T-cell (primary cell): ENCODE measurements at regions not wholly inside any gene's neighbourhood (a gene's known extent, or its start where the extent isn't known, plus 50 kb on each side); places are given as distances from the start of the nearest gene placed in this dataset.

Experiments used
- ATAC-seq, 4 experiments: fragments of 200-7000 bp in 3 of 4; fragments of 150-1000 bp in 1 of 4; cut with Tn5 transposase; replicated peaks in 1 of 4; 1 replicate in 3 of 4; 2 replicates in 1 of 4; pipeline ENCODE4 v1.10.0; 2021; ENCODE audit warnings: moderate library complexity in 3 of 4, mild to moderate bottlenecking in 2 of 4, moderate number of reproducible peaks in 1 of 4
- CTCF ChIA-PET, 2 donors: fragments of 300-600 bp; sonication (Branson Sonifier 250); formaldehyde crosslinking; loops; one replicate each; lab custom pipeline; 2022; ENCODE audit warnings: antibody characterized with exemption in 2 of 2; lab: Charles Lee
- POLR2A ChIA-PET, 2 donors: fragments of 300-600 bp; sonication (Branson Sonifier 250); formaldehyde crosslinking; loops; one replicate each; lab custom pipeline; 2022; ENCODE audit warnings: antibody characterized with exemption in 2 of 2; lab: Charles Lee
- DNase-seq, 35 experiments: peaks; one replicate each; pipeline versions ENCODE4 v3.0.0 to v3.0.0-alpha.2; 2013 to 2023
- H3K27ac ChIP-seq: one replicate; pipeline ENCODE4 v1.5.1; 2013; ENCODE audit warnings: low read length
- H3K27me3 ChIP-seq, 2 experiments: replicated peaks in 1 of 2; 1 replicate in 1 of 2; 2 replicates in 1 of 2; pipeline versions ENCODE4 v1.6.1 to v1.7.0; 2013; ENCODE audit warnings: low read length in 1 of 2, mixed read lengths in 1 of 2; ENCODE audit not compliant: control insufficient read depth in 2 of 2, insufficient read depth in 2 of 2; ENCODE audit errors: extremely low read depth in 1 of 2
- H3K36me3 ChIP-seq, 2 donors: 1 replicate in 1 of 2; 2 replicates in 1 of 2; pipeline versions ENCODE4 v1.6.1 to v1.7.0; 2013; ENCODE audit warnings: low read length in 1 of 2; ENCODE audit not compliant: control insufficient read depth in 2 of 2, insufficient read depth in 1 of 2; ENCODE audit errors: extremely low read depth in 1 of 2
- H3K4me1 ChIP-seq, 2 experiments: 1 replicate in 1 of 2; 2 replicates in 1 of 2; pipeline versions ENCODE4 v1.6.1 to v1.7.0; 2013; ENCODE audit warnings: low read length in 2 of 2, mixed read lengths in 1 of 2; ENCODE audit not compliant: insufficient read depth in 2 of 2, control insufficient read depth in 1 of 2; ENCODE audit errors: extremely low read depth in 1 of 2
- H3K4me3 ChIP-seq, 2 donors: 1 replicate in 1 of 2; 2 replicates in 1 of 2; pipeline versions ENCODE4 v1.5.1 to v1.7.0; 2013; ENCODE audit warnings: mild to moderate bottlenecking in 2 of 2, low read length in 1 of 2, moderate library complexity in 1 of 2; ENCODE audit not compliant: control insufficient read depth in 1 of 2; ENCODE audit errors: extremely low read depth in 1 of 2
- H3K9me3 ChIP-seq: 2 replicates; pipeline ENCODE4 v1.7.0; 2013
- H3K27ac Mint-ChIP-seq, 2 donors: one replicate each; pipeline ENCODE4 v1.8.0; 2020 to 2021; ENCODE audit warnings: mild to moderate bottlenecking in 2 of 2, mixed read lengths in 2 of 2
- H3K27me3 Mint-ChIP-seq, 2 donors: one replicate each; pipeline ENCODE4 v1.8.0; 2021 to 2022; ENCODE audit warnings: mixed read lengths in 2 of 2
- H3K36me3 Mint-ChIP-seq: one replicate; pipeline ENCODE4 v1.8.0; 2021; ENCODE audit warnings: mixed read lengths
- H3K4me1 Mint-ChIP-seq, 3 donors: one replicate each; pipeline ENCODE4 v1.8.0; 2020 to 2022; ENCODE audit warnings: mixed read lengths in 3 of 3, mild to moderate bottlenecking in 1 of 3
- H3K4me3 Mint-ChIP-seq, 3 donors: one replicate each; pipeline ENCODE4 v1.8.0; 2020 to 2022; ENCODE audit warnings: mild to moderate bottlenecking in 3 of 3, mixed read lengths in 3 of 3, moderate library complexity in 3 of 3
- H3K9me3 Mint-ChIP-seq, 3 donors: one replicate each; pipeline ENCODE4 v1.8.0; 2020 to 2022; ENCODE audit warnings: mixed read lengths in 3 of 3
- WGBS: methylation state at CpG from one replicate; pipeline ENCODE4 v1.1.5; 2013; ENCODE audit warnings: missing lambda C conversion rate; ENCODE audit not compliant: insufficient coverage; 5-methylcytosine and 5-hydroxymethylcytosine counted together

DNA sequence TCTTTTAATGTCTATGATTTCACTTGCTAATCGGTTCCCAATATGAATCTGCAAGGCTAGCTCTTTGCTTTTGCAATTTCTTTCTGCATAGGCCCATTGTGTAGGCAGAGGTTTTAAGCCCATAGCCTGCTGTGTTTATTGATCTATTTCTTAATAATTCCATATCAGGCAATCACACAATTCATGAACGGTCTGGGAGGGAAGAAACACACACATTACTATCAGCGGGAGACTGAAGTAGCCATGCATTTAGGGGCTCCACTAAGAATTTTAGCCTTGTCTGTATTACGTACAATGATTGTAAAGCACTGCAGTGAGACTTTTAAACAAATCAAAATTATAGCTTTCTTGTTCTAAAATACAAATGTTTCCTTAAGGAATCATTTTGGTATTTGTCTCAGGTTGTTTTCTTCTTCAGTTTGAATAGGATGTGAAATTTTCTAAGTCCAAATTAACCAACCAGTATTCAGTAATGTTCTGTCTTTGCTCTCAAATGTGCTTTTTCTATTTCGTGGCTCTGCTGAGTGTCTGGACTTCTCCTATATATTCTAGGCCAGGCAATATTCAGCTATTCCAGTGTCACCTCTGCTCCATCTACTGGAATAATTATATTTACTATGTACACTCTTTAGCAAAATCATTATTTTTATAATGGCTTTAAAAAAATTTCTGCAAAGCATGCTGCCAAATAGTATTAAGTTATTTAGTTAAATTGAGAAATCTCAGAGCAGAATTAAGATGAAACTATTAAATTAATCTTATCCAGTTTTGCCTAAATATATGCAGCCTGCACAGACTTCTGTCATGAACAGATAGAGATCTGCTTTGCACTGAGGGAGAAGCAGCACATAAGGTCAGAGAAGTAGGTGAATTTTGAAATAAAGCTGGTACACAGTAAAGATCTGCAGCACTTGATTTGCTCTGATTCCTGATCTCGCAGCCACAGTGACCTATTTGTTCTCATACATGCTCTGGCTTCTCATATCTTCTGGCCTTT lies 103.0 kb upstream of the NAALADL2 start:
- no peak overlapping the region for H3K27ac Mint-ChIP-seq
- POLR2A ChIA-PET, result no interaction called here

DNA sequence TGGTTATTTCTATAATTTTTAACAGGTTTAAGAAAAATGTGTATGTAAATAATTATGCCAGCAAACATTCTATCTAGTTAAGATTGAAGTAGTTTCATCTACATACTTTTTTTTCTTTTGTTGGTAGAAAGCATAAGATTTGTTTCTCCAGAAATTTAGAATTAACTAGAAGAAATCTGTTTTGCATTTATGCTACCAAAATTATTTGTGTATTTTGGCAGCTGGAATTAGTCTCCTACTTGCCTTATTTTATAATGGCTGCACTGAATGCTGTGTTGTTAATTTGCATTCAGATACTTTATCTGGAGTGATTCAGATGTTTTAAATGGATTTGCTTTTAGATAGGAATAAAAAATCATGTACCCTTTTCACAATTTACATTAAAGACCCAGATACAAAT lies 100.2 kb upstream of the NAALADL2 start:
- no peaks in the 10 kb centered on the region for H3K27me3 ChIP-seq
- no peak overlapping the region for H3K4me3 ChIP-seq
- no peak for DNase-seq
- Mint-ChIP-seq H3K36me3 (no peaks in the 10 kb centered on the region), H3K4me1 (no peaks in the 10 kb centered on the region), H3K27ac (no peak overlapping the region), H3K9me3 (peaks cover 4 to 7% (median 5%) of the 10 kb centered on the region in 3 donors), H3K27me3 (no peaks in the 10 kb centered on the region), H3K4me3 (no peak overlapping the region)
- ChIA-PET CTCF (no interaction called here), POLR2A (no interaction called here)
- H3K9me3 ChIP-seq, result no peaks in the 10 kb centered on the region
- no peaks in the 10 kb centered on the region for H3K4me1 ChIP-seq
- no peak for ATAC-seq
- H3K36me3 ChIP-seq, result no peaks in the 10 kb centered on the region
- no peak overlapping the region for H3K27ac ChIP-seq

More for the DNA sequence above, 103.0 kb upstream of the NAALADL2 start:
- CTCF ChIA-PET, result no interaction called here
- no peak overlapping the region for H3K27ac ChIP-seq
- Mint-ChIP-seq H3K9me3 (peaks cover 4 to 14% (median 7%) of the 10 kb centered on the region in 3 donors), H3K4me3 (no peak overlapping the region), H3K36me3 (no peaks in the 10 kb centered on the region), H3K27me3 (no peaks in the 10 kb centered on the region), H3K4me1 (no peaks in the 10 kb centered on the region)
- WGBS, result 50% methylated on average over 1 of the region's 6 CpGs
- no peak overlapping the region for H3K4me3 ChIP-seq
- ATAC-seq (no peak), DNase-seq (no peak)
- no peaks in the 10 kb centered on the region for H3K27me3 ChIP-seq
- no peaks in the 10 kb centered on the region for H3K9me3 ChIP-seq
- H3K4me1 ChIP-seq, result no peaks in the 10 kb centered on the region
- H3K36me3 ChIP-seq, result no peaks in the 10 kb centered on the region

DNA sequence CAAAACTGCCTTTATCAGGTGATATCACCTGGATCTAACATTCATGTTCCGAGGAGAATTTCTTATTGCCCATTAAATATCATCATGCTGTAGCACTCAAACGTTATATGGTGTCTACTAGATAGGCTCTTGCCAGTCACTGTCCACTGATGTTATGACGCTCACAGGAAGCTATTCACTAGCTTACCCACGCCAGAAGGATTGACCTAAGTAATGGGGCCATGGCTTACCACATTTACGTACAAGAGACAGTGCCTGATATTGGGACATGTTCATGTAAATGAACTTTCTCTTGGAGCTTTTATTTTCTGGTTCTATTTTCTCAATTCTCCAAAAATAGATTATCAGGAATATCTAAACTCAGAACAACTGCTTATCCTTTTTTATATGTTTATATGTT lies 91.7 kb upstream of the NAALADL2 start:
- H3K27me3 Mint-ChIP-seq, result no peaks in the 10 kb centered on the region
- no peaks in the 10 kb centered on the region for H3K4me1 ChIP-seq
- H3K4me3 ChIP-seq, result no peak overlapping the region
- no peaks in the 10 kb centered on the region for H3K36me3 ChIP-seq
- no peaks in the 10 kb centered on the region for H3K4me1 Mint-ChIP-seq
- no peaks in the 10 kb centered on the region for H3K9me3 ChIP-seq
- POLR2A ChIA-PET, result no interaction called here
- no peak overlapping the region for H3K27ac Mint-ChIP-seq
- H3K36me3 Mint-ChIP-seq, result no peaks in the 10 kb centered on the region
- peaks cover 0 to 11% (median 5%) of the 10 kb centered on the region in 3 donors for H3K9me3 Mint-ChIP-seq
- ATAC-seq (no peak), DNase-seq (no peak)
- CTCF ChIA-PET, result no interaction called here
- no peak overlapping the region for H3K4me3 Mint-ChIP-seq
- no peak overlapping the region for H3K27ac ChIP-seq
- WGBS, result no CpG with 5 or more reads among the region's 5 CpGs
- no peaks in the 10 kb centered on the region for H3K27me3 ChIP-seq

- no peaks in the 10 kb centered on the region for H3K9me3 ChIP-seq
- POLR2A ChIA-PET, result no interaction called here
- Mint-ChIP-seq H3K27me3 (no peaks in the 10 kb centered on the region), H3K27ac (no peak overlapping the region), H3K4me1 (no peaks in the 10 kb centered on the region), H3K4me3 (no peak overlapping the region), H3K9me3 (peaks cover 0 to 11% (median 5%) of the 10 kb centered on the region in 3 donors), H3K36me3 (no peaks in the 10 kb centered on the region)
- no peaks in the 10 kb centered on the region for H3K36me3 ChIP-seq
- no peaks in the 10 kb centered on the region for H3K27me3 ChIP-seq
- ATAC-seq (no peak), DNase-seq (no peak)
- H3K4me3 ChIP-seq, result no peak overlapping the region
- H3K27ac ChIP-seq, result no peak overlapping the region
- CTCF ChIA-PET, result no interaction called here
- WGBS, result 50% methylated on average over 4 of the region's 5 CpGs
- no peaks in the 10 kb centered on the region for H3K4me1 ChIP-seq
These were observed 91.2 kb upstream of the NAALADL2 start for GRCh38 chr3:174767853-174768382.

DNA sequence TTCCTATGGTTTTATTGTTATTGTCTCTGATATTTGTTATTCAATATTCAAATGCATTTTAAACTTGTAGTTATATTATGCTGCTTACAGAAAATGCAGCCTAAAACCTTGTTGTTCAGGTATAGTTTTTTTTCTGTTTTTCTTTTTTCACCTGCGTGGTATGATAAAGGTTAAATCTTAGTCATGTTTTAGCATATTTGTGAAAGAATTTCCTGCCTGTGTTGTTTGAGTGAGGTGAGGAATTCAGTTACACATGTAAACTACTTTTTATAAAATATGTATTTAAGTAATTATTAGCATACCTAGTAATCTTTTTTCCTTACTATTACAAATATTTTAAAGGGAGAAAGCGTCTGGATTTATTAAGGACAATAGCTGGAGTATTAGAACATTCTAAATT lies 90.0 kb upstream of the NAALADL2 start:
- Mint-ChIP-seq H3K9me3 (peaks cover 0 to 14% (median 5%) of the 10 kb centered on the region in 3 donors), H3K27me3 (no peaks in the 10 kb centered on the region), H3K27ac (no peak overlapping the region), H3K4me1 (no peaks in the 10 kb centered on the region), H3K36me3 (no peaks in the 10 kb centered on the region), H3K4me3 (no peak overlapping the region)
- Histone ChIP-seq H3K27me3 (no peaks in the 10 kb centered on the region), H3K9me3 (no peaks in the 10 kb centered on the region), H3K4me3 (no peak overlapping the region), H3K27ac (no peak overlapping the region), H3K4me1 (no peaks in the 10 kb centered on the region), H3K36me3 (no peaks in the 10 kb centered on the region)
- ATAC-seq (no peak), DNase-seq (no peak)
- WGBS, result no CpG with 5 or more reads among the region's 2 CpGs
- ChIA-PET CTCF (no interaction called here), POLR2A (no interaction called here)

- Mint-ChIP-seq H3K4me1 (no peaks in the 10 kb centered on the region), H3K27ac (no peak overlapping the region), H3K9me3 (peaks cover 5 to 11% (median 5%) of the 10 kb centered on the region in 3 donors), H3K27me3 (no peaks in the 10 kb centered on the region), H3K36me3 (no peaks in the 10 kb centered on the region), H3K4me3 (no peak overlapping the region)
- Histone ChIP-seq H3K9me3 (no peaks in the 10 kb centered on the region), H3K4me1 (no peaks in the 10 kb centered on the region), H3K27ac (no peak overlapping the region), H3K27me3 (no peaks in the 10 kb centered on the region), H3K4me3 (no peak overlapping the region), H3K36me3 (no peaks in the 10 kb centered on the region)
- ChIA-PET POLR2A (no interaction called here), CTCF (no interaction called here)
- WGBS, result 100% methylated on average over 1 of the region's 3 CpGs
- ATAC-seq (no peak), DNase-seq (no peak)
These were observed 83.5 kb upstream of the NAALADL2 start for GRCh38 chr3:174775603-174776002.
